Activated naive CD8-positive, alpha-beta T cell treated with anti-CD3 and anti-CD28 coated beads, Interleukin-2, amount 50 U/mL, for 16 hours (primary cell): ENCODE measurements at regions not wholly inside any gene's neighbourhood (a gene's known extent, or its start where the extent isn't known, plus 50 kb on each side); places are given as distances from the start of the nearest gene placed in this dataset.
"Not testable (repeated sequence)": the region's sequence is repeated elsewhere in the genome, so short reads cannot be mapped to it uniquely, and the experiment has no call there.

ENCODE experiments used
- DNase-seq: peaks from one replicate; pipeline ENCODE4 v3.0.0-alpha.2; 2020; ENCODE audit warnings: low read depth, low spot score

GRCh38 chr6:137309078-137309762 lies 90.0 kb upstream of the IFNGR1 start:
- no peak for DNase-seq

DNA sequence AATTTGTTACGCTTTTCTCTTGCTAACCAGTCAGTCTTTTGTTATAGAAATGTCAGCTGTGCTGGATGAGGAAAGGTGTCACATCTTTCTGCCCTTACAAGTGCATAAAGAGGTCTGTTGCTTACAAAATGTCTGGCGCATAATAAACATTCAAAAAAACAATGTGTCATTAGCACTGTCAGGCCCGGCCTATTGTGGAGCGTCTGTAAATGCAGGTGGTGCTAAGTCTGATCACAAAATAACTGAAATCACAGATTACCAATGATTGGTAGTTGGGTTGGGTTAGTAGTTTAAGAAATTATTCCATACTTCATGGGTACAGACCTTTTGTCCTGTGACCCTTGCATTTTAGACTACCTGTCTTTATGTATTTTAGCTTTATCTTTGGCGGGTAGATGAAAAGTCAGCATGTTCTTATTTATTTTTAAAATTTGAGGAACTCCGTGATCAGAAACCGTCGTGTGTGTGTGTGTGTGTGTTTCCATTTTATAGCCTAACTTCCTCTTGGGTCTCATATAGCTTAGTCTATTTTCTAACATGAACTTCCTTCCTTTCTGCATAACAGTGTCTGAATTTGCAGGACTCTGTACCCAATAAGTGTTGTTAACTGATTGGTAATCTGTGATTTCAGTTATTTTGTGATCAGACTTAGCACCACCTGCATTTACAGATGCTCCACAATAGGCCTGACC lies 88.1 kb upstream of the IFNGR1 start:
- no peak for DNase-seq

DNA sequence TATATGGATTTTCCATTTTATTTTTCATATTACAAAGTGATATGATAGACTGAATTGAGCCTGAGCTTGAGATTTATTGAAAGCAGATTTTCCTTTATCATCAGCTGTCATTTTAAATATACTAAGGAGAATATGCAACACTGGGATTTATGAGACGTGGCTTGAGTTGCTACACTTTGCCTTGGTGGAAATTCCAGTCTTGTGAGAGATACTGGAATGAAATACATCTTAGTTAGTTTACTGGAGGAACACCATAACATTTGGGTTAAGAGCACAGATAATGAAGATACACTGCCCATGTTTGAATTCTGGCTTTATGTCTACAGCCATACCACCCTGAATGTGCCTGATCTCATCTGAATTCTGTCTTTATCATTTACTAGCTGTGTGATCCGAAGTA lies 86.5 kb upstream of the IFNGR1 start:
- no peak for DNase-seq

- DNase-seq = no peak
These were observed 85.0 kb upstream of the IFNGR1 start for GRCh38 chr6:137304020-137304780.

DNA sequence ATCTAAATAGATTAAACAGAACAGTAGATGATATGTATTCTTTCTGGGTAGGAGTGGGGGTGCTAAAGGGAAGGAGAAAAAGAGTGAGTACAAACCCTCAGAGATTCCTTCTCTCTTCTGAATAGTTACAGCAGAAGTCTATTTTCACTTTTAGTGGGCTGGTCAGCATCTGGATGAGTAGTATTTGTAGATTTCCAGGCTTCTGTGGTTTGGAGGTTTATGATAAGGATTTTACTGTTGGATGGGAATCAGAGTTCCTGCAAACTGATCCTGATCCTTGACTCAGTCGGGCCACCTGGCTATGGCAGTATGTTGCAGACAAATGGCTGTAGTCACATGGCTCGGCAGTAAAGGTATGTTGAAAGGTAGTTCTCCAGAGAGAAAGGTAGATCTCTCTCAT lies 84.3 kb upstream of the IFNGR1 start:
- DNase-seq = no peak

GRCh38 chr6:137299681-137300080 lies 80.5 kb upstream of the IFNGR1 start:
- no peak for DNase-seq

- no peak for DNase-seq
These were observed 78.7 kb upstream of the IFNGR1 start for GRCh38 chr6:137297887-137298286.

GRCh38 chr6:137292326-137292725 lies 73.1 kb upstream of the IFNGR1 start:
- not testable (repeated sequence) for DNase-seq

DNA sequence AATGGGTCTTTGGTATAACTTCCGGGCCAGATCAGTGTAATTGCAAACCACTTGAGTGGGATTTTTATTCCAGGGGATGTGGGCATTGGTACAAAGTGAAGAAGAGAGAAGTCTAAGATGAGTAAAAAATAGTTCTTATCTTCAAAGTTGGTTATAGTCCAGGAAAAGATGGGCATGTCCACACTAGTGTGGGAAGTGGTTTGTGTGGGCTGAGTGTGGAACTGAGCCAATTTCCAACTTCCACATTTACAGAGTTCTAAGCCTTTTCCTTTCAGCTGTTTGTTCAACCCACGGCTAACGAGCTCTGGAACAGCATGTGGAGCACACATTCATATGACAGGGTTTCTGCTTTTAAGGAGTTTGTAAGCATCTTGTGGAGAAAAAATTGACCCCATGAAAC lies 72.3 kb upstream of the IFNGR1 start:
- no peak for DNase-seq

GRCh38 chr6:137290601-137291261 lies 71.5 kb upstream of the IFNGR1 start:
- DNase-seq = no peak

DNA sequence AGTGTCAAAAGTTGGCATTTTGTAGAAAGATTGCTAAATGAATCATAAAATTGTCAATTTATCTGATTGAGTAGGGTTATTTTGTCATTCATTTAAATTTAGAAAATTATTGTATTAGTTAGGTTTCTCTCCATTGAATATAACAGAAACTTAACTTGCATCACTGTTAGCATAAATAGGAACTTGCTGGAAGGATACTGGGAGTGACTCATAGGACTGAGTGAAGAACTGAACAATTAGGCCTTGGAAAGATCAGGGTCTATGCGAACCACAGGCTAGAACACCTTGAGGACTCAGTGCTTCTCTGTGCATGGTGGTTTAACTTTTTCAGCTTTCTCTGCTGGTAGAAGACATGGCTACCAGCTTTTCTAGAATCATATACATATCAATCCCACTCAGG lies 67.7 kb upstream of the IFNGR1 start:
- no peak for DNase-seq

- no peak for DNase-seq
These were observed 67.2 kb upstream of the IFNGR1 start for GRCh38 chr6:137286368-137286767.

DNA sequence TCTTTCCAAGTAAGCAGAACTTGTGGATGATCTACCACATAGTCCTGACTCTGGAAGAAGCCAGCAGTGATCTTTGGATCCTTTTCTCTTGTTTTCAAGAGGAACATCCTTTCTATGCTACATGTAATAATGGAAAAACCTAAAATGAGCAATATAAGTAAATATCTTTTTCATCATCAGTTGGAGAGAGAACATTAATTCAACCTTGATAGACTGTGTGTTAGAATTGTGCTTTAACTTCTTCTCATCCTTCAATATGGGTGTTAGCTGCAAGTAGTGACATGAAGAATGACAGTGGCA lies 65.6 kb upstream of the IFNGR1 start:
- no peak for DNase-seq

DNA sequence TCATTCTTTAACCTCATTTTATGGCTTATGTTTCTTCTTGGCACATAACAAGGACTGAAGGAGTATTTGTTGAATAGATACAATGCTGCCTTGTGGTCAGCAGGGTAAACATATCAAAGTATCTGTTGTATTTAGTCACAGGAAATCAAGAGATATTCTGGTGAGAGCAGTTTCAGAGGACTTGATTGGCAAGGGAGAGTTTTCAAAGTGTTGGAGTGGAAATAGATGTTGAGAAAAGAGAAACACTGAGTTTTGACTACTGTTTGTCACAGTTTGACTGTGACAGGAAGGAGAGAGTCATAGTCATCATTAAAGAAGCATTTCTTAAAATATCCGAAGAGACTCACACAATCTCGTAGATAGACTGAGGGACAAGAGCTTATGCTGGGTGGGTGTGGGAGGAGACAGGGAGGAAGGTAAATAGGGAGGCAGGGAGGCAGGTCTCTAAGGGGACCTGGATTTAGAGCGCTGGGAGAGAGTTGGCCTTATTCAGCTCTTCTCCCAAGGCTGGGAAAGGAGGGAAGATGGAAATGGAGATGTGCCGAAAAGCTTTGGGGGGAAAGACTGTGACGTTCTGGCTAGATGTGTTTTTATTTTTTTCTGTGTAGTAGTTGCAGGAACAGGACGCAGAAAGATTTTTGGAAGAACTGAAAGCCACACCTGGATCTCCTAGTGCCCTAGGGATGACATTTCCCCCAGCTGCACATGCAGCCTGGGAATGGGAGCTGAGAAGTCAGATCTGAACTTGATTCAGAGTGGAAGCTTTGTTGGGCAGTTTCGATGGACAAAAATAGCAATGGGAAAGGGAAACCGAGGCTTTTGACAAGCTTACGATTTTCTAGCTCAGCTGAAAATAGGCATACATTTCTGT lies 65.0 kb upstream of the IFNGR1 start:
- DNase-seq = no peak

- no peak for DNase-seq
These were observed 63.9 kb upstream of the IFNGR1 start for GRCh38 chr6:137283080-137283479.

GRCh38 chr6:137282254-137282653 lies 63.1 kb upstream of the IFNGR1 start:
- DNase-seq = no peak

DNA sequence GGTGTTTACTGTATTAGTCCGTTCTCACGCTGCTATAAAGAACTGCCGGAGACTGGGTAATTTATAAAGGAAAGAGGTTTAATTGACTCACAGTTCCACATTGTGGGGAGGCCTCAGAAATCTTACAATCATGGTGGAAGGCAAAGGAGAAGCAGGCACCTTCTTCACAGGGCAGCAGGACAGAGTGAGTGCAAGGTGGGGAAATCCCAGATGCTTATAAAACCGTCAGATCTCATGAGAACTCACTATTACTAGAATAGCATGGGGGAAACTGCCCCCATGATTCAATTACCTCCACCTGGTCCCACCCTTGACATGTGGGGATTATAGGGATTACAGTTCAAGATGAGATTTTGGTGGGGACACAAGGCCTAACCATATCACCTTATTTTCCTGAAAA lies 60.1 kb upstream of the IFNGR1 start:
- not testable (repeated sequence) for DNase-seq

- no peak for DNase-seq
These were observed 58.9 kb upstream of the IFNGR1 start for GRCh38 chr6:137277971-137278637.

DNA sequence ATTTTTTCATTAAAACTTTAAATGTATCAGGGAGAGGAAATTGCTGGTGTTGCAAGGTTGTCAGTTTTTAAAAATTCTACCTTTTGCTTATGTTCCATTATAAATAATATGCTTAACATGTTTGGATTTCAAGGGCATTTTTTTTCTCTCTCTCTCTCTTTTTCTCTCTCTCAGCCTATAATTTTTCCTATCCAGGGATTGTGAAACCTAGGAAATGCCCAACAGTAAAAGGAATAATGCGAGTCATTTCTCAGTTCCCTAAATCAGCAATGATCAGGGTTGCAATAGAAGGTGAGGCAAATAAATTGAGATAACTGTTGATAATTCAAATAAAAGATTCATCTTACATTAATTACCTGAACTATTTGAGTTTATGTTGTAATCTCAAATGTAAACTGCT lies 53.2 kb upstream of the IFNGR1 start:
- no peak for DNase-seq

DNA sequence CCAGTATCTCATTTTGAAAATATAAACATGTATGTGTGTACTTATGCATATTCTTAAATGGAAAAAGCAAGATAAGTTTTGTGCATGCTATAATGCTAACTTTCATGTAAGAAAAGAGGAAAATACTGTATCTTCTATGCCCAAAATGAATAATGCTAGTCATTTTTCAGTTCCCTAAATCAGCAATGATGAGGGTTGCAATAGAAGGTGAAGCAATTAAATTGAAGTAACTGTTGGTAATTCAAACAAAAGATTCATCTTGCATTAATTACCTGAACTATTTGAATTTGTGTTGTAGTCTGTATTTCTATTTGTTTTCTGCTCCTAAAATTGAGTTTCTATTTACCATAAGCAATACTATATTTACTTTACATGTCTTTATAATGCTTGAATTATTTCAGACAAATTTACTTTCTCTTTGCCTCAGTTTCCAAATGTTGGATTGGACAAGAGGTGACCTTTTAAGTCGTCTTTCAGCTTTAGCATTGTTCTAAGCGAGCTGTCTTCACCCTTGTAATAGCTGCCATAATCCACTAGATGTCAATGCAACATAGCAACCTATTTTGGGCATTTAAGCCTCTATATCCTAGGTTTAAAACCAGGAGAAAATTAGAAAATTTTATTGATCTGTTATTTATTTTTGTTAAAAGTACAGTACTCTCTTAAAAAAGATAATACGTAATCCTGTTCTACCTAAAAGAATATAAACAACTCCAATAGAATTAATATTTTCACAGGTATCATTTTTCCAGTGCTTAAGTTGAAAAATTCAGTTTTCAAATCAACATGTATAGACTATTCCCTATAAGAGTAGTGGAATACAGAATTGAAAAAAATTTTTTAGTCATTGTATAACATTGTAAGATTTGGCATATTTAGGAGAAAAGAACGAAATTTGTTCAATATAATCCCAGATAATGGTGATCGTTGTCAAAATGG lies 52.3 kb upstream of the IFNGR1 start:
- no peak for DNase-seq
